OCI-LY7 (cell line): ENCODE measurements at regions not wholly inside any gene's neighbourhood (a gene's known extent, or its start where the extent isn't known, plus 50 kb on each side); places are given as distances from the start of the nearest gene placed in this dataset.

Experiments used
- BruUV-seq: library from RNA; stranded (reverse); fragments of 400-500 nt; replicated peaks from 2 replicates; lab custom pipeline; 2021; lab: Mats Ljungman, UMichigan
- CTCF ChIA-PET: fragments of 300-600 bp; sonication (Branson Sonifier 250); formaldehyde crosslinking; loops from one replicate; lab custom pipeline; 2022; ENCODE audit warnings: antibody characterized with exemption; ENCODE audit not compliant: unreplicated experiment; lab: Charles Lee
- POLR2A ChIA-PET: fragments of 300-600 bp; sonication (Branson Sonifier 250); formaldehyde crosslinking; loops from one replicate; lab custom pipeline; 2022; ENCODE audit warnings: antibody characterized with exemption; lab: Charles Lee
- DNase-seq: peaks from one replicate; pipeline ENCODE4 v3.0.0-alpha.2; 2015; ENCODE audit warnings: low spot score
- H2AFZ ChIP-seq: fragments of 200-600 bp; sonication (generic), shearing (Covaris generic); 2 replicates; pipeline ENCODE4 v1.6.1; 2014; ENCODE audit warnings: mild to moderate bottlenecking, antibody characterized with exemption, low read length, moderate library complexity
- H3K27ac ChIP-seq: fragments of 200-600 bp; sonication (generic); 2 replicates; pipeline ENCODE4 v1.5.1; 2014; ENCODE audit warnings: mixed run types, low read depth, mild to moderate bottlenecking, moderate library complexity, low read length, inconsistent platforms; ENCODE audit not compliant: poor library complexity, severe bottlenecking
- H3K36me3 ChIP-seq: fragments of 200-600 bp; sonication (generic); 2 replicates; pipeline ENCODE4 v1.6.1; 2014; ENCODE audit warnings: mild to moderate bottlenecking, antibody characterized with exemption, low read length, moderate library complexity, mixed read lengths; ENCODE audit not compliant: insufficient read depth
- H3K4me1 ChIP-seq: fragments of 200-600 bp; sonication (generic); 2 replicates; pipeline ENCODE4 v1.5.1; 2014; ENCODE audit warnings: mild to moderate bottlenecking, low read length; ENCODE audit not compliant: insufficient read depth, poor library complexity, severe bottlenecking
- H3K4me2 ChIP-seq: fragments of 200-600 bp; sonication (generic); 2 replicates; pipeline ENCODE4 v1.6.1; 2014; ENCODE audit warnings: mild to moderate bottlenecking, low read length
- H3K4me3 ChIP-seq: fragments of 200-600 bp; sonication (generic); 2 replicates; pipeline ENCODE4 v1.5.1; 2014; ENCODE audit warnings: mild to moderate bottlenecking, low read depth, low read length; ENCODE audit not compliant: poor library complexity, severe bottlenecking
- H3K79me2 ChIP-seq: fragments of 200-600 bp; sonication (generic); 2 replicates; pipeline ENCODE4 v1.6.1; 2016; ENCODE audit warnings: low read depth, mild to moderate bottlenecking, low read length, moderate library complexity, mixed read lengths; ENCODE audit not compliant: insufficient read depth
- H3K9me2 ChIP-seq: fragments of 200-600 bp; sonication (generic); 2 replicates; pipeline ENCODE4 v1.6.1; 2016; ENCODE audit warnings: mild to moderate bottlenecking, low read length, mixed read lengths; ENCODE audit not compliant: insufficient read depth
- H3K9me3 ChIP-seq: fragments of 200-600 bp; sonication (generic); 2 replicates; pipeline ENCODE4 v1.6.1; 2014; ENCODE audit warnings: mild to moderate bottlenecking, mixed run types, low read length, mixed read lengths
- H4K20me1 ChIP-seq: fragments of 200-600 bp; sonication (generic); 2 replicates; pipeline ENCODE4 v1.6.1; 2014; ENCODE audit warnings: mild to moderate bottlenecking, antibody characterized with exemption, low read length, moderate library complexity, mixed read lengths; ENCODE audit not compliant: insufficient read depth
- EZH2phosphoT487 ChIP-seq: fragments of 200-600 bp; sonication (generic); IDR thresholded peaks from 2 replicates; pipeline ENCODE4 v1.6.1; 2018; ENCODE audit warnings: low read depth, borderline replicate concordance, mild to moderate bottlenecking, mixed run types, antibody characterized with exemption, low read length, moderate library complexity, mixed read lengths
- intact Hi-C: fragments of 100-400 bp; cut with micrococcal nuclease; formaldehyde crosslinking; loops from one replicate; pipeline ENCODE4 v1.10.0; 2022; ENCODE audit not compliant: unreplicated experiment
- TF ChIP-seq, protein P1 (sequence below): fragments of 200-600 bp; sonication (generic); conservative IDR thresholded peaks from 2 replicates; pipeline ENCODE4 v1.5.1; 2014; ENCODE audit warnings: mild to moderate bottlenecking, antibody characterized with exemption, low read length, moderate library complexity, mixed read lengths

DNA sequence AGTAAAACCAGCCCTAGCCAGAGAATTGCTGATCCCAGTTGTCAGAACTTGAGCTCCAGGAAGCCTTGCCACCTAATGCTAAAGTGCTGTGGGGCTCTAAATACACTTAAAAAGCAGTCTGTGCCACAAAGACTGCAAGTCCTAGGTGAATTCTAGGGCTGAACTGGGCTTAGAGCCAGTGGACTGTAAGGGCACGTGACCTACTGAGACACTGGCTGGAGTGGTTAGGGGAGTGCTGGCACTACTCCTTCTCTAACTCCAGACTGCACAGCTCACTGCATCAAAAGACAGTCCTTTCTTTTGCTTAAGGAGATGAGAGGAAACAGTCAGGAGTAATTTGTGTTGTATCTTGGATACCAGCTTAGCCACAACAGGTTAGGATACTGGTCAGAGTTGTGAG, 1240.2 kb downstream of the FAM133A start:
- no peak for TF ChIP-seq EZH2phosphoT487
- TF ChIP-seq, protein P1, sequence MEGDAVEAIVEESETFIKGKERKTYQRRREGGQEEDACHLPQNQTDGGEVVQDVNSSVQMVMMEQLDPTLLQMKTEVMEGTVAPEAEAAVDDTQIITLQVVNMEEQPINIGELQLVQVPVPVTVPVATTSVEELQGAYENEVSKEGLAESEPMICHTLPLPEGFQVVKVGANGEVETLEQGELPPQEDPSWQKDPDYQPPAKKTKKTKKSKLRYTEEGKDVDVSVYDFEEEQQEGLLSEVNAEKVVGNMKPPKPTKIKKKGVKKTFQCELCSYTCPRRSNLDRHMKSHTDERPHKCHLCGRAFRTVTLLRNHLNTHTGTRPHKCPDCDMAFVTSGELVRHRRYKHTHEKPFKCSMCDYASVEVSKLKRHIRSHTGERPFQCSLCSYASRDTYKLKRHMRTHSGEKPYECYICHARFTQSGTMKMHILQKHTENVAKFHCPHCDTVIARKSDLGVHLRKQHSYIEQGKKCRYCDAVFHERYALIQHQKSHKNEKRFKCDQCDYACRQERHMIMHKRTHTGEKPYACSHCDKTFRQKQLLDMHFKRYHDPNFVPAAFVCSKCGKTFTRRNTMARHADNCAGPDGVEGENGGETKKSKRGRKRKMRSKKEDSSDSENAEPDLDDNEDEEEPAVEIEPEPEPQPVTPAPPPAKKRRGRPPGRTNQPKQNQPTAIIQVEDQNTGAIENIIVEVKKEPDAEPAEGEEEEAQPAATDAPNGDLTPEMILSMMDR = no peak
- POLR2A ChIA-PET = no interaction called here
- BruUV-seq = no TSS peak

DNA sequence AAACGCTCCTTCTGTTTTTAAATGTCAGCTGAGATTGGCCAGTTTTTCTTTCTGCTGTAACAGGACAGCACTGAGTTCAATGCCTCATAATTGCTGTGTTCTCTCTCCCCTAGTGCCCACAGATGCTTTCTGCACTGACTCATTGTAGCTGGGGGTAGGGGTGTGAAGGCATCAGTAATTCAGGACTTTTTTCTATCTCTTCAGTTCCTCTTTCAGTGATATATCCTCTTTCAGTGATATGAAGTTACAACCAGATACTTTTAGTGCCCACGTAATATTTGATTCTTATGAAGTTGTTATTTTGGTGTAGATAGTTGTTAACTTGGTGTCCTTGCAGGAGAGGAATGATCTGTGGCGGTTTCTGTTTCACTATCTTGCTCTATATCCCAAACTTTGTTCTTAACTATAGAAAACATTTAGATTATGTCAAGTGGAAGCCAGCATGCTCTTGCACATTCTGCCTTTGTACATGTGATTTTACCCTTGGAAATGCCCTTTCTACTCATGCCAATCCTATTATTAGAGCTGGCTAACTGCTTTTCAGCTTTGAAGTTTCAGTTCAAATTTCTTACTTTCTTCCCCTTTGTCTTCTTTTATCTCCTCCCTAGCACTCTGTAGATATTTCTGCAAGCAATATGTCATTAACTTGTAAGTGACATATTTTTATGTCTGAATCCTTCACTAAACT, 1258.4 kb downstream of the FAM133A start:
- no peaks in the 10 kb centered on the region for H3K36me3 ChIP-seq
- no peak for DNase-seq
- no peaks in the 10 kb centered on the region for H3K9me2 ChIP-seq
- H4K20me1 ChIP-seq = no peaks in the 10 kb centered on the region
- no peak overlapping the region for H3K27ac ChIP-seq
- BruUV-seq = no TSS peak
- no peaks in the 10 kb centered on the region for H3K79me2 ChIP-seq
- H3K4me1 ChIP-seq = no peaks in the 10 kb centered on the region
- POLR2A ChIA-PET = no interaction called here
- CTCF ChIA-PET = no interaction called here
- no peaks in the 10 kb centered on the region for H3K9me3 ChIP-seq
- no peak overlapping the region for H3K4me3 ChIP-seq
- intact Hi-C loops = no loop called here
- H2AFZ ChIP-seq = no peak overlapping the region
- TF ChIP-seq, protein P1 = no peak
- TF ChIP-seq EZH2phosphoT487 = no peak
- no peak overlapping the region for H3K4me2 ChIP-seq

More for the DNA sequence above, 1240.2 kb downstream of the FAM133A start:
- Histone ChIP-seq H3K9me3 (no peaks in the 10 kb centered on the region), H3K4me1 (no peaks in the 10 kb centered on the region), H2AFZ (no peak overlapping the region), H3K4me3 (no peak overlapping the region), H3K9me2 (no peaks in the 10 kb centered on the region), H3K4me2 (no peak overlapping the region), H4K20me1 (no peaks in the 10 kb centered on the region), H3K79me2 (no peaks in the 10 kb centered on the region), H3K27ac (no peak overlapping the region), H3K36me3 (no peaks in the 10 kb centered on the region)
- DNase-seq = no peak
- CTCF ChIA-PET = no interaction called here
- intact Hi-C loops = no loop called here

DNA sequence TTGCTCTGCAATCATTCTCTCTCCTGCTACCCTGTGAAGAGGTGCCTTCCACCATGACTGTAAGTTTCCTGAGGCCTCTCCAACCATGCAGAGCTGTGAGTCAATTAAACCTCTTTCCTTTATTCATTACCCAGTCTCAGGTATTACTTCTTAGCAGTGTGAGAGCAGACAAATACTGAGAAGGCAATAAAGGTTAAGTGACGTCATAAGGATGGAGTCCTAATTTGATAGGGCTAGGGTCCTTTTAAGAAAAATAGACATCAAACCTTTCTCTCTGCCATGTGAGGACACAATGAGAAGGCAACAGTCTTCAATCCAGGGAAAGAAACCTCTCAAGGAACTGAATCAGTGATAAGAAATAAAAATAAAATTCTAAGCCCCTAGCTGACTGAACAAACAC, 1262.7 kb downstream of the FAM133A start:
- Histone ChIP-seq H3K4me1 (no peaks in the 10 kb centered on the region), H3K36me3 (no peaks in the 10 kb centered on the region), H3K27ac (no peak overlapping the region), H2AFZ (no peak overlapping the region), H4K20me1 (no peaks in the 10 kb centered on the region), H3K79me2 (no peaks in the 10 kb centered on the region), H3K9me3 (no peaks in the 10 kb centered on the region), H3K9me2 (no peaks in the 10 kb centered on the region), H3K4me3 (no peak overlapping the region), H3K4me2 (no peak overlapping the region)
- CTCF ChIA-PET = no interaction called here
- intact Hi-C loops = no loop called here
- DNase-seq = no peak
- BruUV-seq = no TSS peak
- POLR2A ChIA-PET = interaction anchor here (0.6 kb wide), 1 partner anchor 16 kb away, joined by 3 read pairs; no protein-coding TSS in a partner anchor
- no peak for TF ChIP-seq EZH2phosphoT487
- TF ChIP-seq, protein P1 = no peak
